ENCODE measurements at regions not wholly inside any gene's neighbourhood (a gene's known extent, or its start where the extent isn't known, plus 50 kb on each side); places are given as distances from the start of the nearest gene placed in this dataset.

GRCh38 chr11:127226380-127226779 lies 225.8 kb upstream of the KIRREL3 start:
- TF ChIP-seq, protein P1, sequence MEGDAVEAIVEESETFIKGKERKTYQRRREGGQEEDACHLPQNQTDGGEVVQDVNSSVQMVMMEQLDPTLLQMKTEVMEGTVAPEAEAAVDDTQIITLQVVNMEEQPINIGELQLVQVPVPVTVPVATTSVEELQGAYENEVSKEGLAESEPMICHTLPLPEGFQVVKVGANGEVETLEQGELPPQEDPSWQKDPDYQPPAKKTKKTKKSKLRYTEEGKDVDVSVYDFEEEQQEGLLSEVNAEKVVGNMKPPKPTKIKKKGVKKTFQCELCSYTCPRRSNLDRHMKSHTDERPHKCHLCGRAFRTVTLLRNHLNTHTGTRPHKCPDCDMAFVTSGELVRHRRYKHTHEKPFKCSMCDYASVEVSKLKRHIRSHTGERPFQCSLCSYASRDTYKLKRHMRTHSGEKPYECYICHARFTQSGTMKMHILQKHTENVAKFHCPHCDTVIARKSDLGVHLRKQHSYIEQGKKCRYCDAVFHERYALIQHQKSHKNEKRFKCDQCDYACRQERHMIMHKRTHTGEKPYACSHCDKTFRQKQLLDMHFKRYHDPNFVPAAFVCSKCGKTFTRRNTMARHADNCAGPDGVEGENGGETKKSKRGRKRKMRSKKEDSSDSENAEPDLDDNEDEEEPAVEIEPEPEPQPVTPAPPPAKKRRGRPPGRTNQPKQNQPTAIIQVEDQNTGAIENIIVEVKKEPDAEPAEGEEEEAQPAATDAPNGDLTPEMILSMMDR (IDR thresholded peaks at IDR 0.05; ENCODE audit: low read depth, low read length): no peak
- no peak overlapping the region for H3K4me3 ChIP-seq (ENCODE audit: low read depth, low read length)

DNA sequence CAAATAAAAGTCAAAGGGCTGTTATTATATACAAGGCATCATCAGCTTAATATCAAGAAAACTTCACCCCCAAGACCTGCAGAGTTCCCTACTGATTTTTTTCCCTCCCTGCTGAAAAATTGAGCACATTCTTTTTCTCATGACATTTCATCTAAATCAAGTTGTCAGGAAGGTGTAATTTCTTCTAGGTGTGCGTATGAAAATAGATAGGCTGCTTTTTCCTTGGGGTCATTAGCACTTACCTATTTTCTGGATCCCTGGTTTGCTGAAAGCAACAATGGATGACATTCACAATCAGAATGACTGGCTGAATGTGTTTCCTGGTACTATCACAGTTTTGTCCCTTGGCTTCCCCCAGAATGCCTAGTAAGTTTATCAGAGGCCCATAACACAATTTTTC lies 225.0 kb upstream of the KIRREL3 start:
- no peak overlapping the region for H3K4me3 ChIP-seq (ENCODE audit: low read depth, low read length)
- TF ChIP-seq, protein P1 (IDR thresholded peaks at IDR 0.05; ENCODE audit: low read depth, low read length): no peak

- TF ChIP-seq, protein P1 (IDR thresholded peaks at IDR 0.05; ENCODE audit: low read depth, low read length): no peak
- H3K4me3 ChIP-seq (ENCODE audit: low read depth, low read length): no peak overlapping the region
Observed at GRCh38 chr11:127224276-127224675, 223.7 kb upstream of the KIRREL3 start.

GRCh38 chr11:127223633-127224032 lies 223.1 kb upstream of the KIRREL3 start:
- H3K4me3 ChIP-seq (ENCODE audit: low read depth, low read length): no peak overlapping the region
- TF ChIP-seq, protein P1 (IDR thresholded peaks at IDR 0.05; ENCODE audit: low read depth, low read length): no peak

DNA sequence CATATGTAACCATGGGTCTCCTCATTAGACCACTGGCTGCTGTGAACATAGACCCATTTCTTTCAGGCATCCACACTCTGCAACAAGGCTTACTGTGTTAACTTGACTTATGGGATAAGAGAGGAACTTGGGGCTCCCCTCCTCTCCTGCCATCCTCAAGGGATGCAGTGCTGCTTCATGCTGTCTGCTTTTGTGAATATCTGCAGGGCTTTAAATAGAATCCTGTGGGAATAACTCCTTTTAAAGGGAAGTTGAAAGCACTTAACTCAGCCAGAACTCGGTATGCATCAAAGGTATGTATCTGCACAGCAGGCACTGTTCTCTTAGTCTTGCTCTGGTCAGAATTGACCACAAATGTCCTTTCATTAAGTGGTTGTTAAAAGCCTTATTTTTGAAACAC lies 222.5 kb upstream of the KIRREL3 start:
- no peak overlapping the region for H3K4me3 ChIP-seq (ENCODE audit: low read depth, low read length)
- TF ChIP-seq, protein P1 (IDR thresholded peaks at IDR 0.05; ENCODE audit: low read depth, low read length): no peak

DNA sequence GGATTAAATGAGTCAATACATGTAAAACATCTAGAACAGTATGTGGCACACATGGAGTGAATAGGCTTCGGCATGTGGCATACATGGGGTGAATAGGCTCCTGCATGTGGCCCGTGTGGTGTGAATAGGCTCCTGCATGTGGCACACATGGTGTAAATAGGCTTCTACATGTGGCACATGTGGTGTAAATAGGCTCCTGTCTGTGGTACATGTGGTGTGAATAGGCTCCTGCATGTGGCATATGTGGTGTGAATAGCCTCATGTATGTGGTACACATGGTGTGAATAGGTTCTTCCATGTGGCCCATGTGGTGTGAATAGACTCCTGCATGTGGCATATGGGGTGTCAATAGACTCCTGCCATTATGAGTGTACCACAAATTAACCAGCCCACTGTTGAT lies 219.1 kb upstream of the KIRREL3 start:
- TF ChIP-seq, protein P1 (IDR thresholded peaks at IDR 0.05; ENCODE audit: low read depth, low read length): no peak
- no peak overlapping the region for H3K4me3 ChIP-seq (ENCODE audit: low read depth, low read length)

DNA sequence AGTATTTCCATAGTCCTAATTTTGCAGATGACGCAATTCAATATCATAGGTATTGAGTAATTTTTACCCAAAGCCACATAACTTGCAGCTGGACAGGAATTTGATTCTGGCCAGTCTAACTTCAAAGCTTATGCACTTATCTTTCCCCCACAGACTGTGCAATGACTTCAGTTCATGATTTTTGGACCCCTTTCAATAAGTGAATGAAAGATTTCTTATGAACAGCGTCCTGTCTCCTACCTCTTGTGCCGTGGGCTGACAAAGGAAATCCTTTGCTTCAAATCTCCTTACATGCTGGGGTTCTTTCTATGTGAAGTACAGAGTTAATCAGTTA lies 217.7 kb upstream of the KIRREL3 start:
- no peak overlapping the region for H3K4me3 ChIP-seq (ENCODE audit: low read depth, low read length)
- TF ChIP-seq, protein P1 (IDR thresholded peaks at IDR 0.05; ENCODE audit: low read depth, low read length): no peak

All from WI38 (cell line).